ENCODE measurements at regions not wholly inside any gene's neighbourhood (a gene's known extent, or its start where the extent isn't known, plus 50 kb on each side); places are given as distances from the start of the nearest gene placed in this dataset.
A peak's percentile ranks its signal among the peaks of the same experiment; 100 is the strongest.

- DNase-seq = no peak
Observed at GRCh38 chr4:129167640-129168260, 71.8 kb downstream of the C4orf33 start.

- no peak for DNase-seq
Observed at GRCh38 chr4:129172181-129172580, 76.2 kb downstream of the C4orf33 start.

GRCh38 chr4:129176864-129177263, 80.9 kb downstream of the C4orf33 start:
- DNase-seq = no peak

- peak; percentile 4 for DNase-seq
Observed at GRCh38 chr4:129179276-129179675, 83.3 kb downstream of the C4orf33 start.

GRCh38 chr4:129189630-129190029, 93.7 kb downstream of the C4orf33 start:
- no peak for DNase-seq

GRCh38 chr4:129193357-129194100, 97.6 kb downstream of the C4orf33 start:
- DNase-seq = no peak

GRCh38 chr4:129208481-129208880, 112.5 kb downstream of the C4orf33 start:
- DNase-seq = no peak

- no peak for DNase-seq
Observed at GRCh38 chr4:129213692-129214091, 117.7 kb downstream of the C4orf33 start.

GRCh38 chr4:129218360-129218759, 122.4 kb downstream of the C4orf33 start:
- DNase-seq = peak; percentile 68

- DNase-seq = no peak
Observed at GRCh38 chr4:129218897-129219296, 122.9 kb downstream of the C4orf33 start.

- DNase-seq = no peak
Observed at GRCh38 chr4:129220254-129220653, 124.3 kb downstream of the C4orf33 start.

GRCh38 chr4:129223945-129224344, 128.0 kb downstream of the C4orf33 start:
- peak; percentile 64 for DNase-seq

- DNase-seq = no peak
Observed at GRCh38 chr4:129230846-129231245, 134.9 kb downstream of the C4orf33 start.

- DNase-seq = peak; percentile 70
Observed at GRCh38 chr4:129231945-129232588, 136.1 kb downstream of the C4orf33 start.

- DNase-seq = peak; percentile 75
Observed at GRCh38 chr4:129232589-129233337, 136.8 kb downstream of the C4orf33 start.

GRCh38 chr4:129233691-129234090, 137.7 kb downstream of the C4orf33 start:
- DNase-seq = peak; percentile 78

GRCh38 chr4:129236351-129236750, 140.4 kb downstream of the C4orf33 start:
- no peak for DNase-seq

GRCh38 chr4:129239088-129239487, 143.1 kb downstream of the C4orf33 start:
- DNase-seq = no peak

GRCh38 chr4:129240816-129241215, 144.9 kb downstream of the C4orf33 start:
- DNase-seq = peak; percentile 55

GRCh38 chr4:129246145-129246544, 150.2 kb downstream of the C4orf33 start:
- DNase-seq = no peak

- DNase-seq = peak; percentile 22
Observed at GRCh38 chr4:129246910-129247461, 151.0 kb downstream of the C4orf33 start.

- DNase-seq = no peak
Observed at GRCh38 chr4:129248621-129249020, 152.7 kb downstream of the C4orf33 start.

GRCh38 chr4:129254126-129254525, 158.2 kb downstream of the C4orf33 start:
- no peak for DNase-seq

All from NCI-H2227 treated with DMSO at 0.1 percent for 48 hours (cell line).